ENCODE measurements at regions not wholly inside any gene's neighbourhood (a gene's known extent, or its start where the extent isn't known, plus 50 kb on each side); places are given as distances from the start of the nearest gene placed in this dataset.

DNA sequence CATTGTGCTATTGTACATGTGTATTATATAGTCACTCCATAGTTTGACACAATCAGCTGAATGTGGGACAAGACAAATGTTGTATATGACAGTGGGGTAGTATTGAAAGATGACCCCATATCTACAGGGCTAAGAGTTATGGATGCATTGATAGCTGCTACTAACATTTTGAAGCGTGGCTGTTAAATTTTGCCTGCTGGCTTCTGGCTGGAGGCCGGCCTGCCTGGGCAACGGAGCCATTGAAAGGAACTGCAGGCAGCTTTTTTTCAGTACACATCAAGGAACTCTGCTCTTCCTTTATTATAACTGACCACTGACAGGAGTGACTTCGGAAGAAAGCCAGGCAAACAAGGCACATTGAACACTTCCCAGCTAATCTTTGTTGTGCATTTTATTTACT, 76.1 kb upstream of the TMEM33 start:
- no peak for DNase-seq

DNA sequence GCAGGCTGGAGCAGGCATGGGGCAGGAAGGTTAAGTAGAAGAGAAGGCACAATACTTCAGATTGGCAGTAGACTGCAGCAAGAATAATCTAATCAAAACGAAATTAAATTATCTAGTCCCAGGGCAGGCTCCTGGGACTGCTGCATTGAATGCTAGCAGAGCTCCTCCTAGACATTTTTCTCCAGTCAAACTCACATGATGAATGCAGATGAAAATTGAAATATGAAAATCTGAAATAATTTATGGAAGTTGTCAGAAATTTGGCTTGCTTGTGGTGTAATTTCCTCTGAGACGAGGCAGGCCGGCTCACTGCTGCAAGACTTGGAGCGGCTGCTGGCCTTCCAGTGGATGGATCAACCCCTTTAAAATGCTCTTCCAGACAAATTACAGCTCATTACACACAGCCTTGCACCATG, 78.0 kb upstream of the TMEM33 start:
- no peak for DNase-seq

DNA sequence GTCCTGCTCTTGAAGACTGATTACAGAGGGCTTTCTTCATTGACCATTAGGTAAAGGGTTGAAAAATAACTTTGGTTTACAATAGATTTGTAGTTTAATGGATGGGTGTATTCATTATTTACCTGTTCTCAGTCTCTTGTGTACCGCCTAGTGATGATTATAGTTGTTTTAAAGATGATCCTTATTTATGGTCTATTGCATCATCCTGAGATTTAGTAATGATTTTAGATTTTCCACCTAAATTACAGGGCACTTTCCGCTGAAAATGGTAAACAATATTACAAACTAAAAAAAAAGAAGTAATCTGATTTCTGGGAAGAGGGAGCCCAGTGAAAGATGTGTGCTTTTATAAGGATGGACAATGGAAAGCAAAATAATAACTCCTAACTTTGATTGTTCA, 78.4 kb upstream of the TMEM33 start:
- no peak for DNase-seq

DNA sequence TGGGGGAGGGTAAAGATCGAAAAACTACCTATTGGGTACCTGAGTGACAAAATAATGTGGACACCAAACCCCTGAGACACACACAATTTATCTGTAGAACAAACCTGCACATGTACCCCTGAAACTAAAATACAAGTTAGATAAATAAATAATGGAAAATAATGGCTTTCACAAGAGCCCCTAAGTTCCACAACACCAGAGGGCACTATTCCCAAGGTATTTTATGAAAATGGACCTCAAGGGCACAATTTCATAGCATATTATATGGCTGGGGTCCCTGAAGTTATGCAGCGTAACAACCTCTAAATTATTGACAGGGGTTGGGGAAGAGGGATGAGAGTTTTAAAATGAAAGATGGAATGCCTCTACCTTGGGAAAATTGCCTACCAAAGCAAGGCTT, 81.3 kb upstream of the TMEM33 start:
- no peak for DNase-seq

DNA sequence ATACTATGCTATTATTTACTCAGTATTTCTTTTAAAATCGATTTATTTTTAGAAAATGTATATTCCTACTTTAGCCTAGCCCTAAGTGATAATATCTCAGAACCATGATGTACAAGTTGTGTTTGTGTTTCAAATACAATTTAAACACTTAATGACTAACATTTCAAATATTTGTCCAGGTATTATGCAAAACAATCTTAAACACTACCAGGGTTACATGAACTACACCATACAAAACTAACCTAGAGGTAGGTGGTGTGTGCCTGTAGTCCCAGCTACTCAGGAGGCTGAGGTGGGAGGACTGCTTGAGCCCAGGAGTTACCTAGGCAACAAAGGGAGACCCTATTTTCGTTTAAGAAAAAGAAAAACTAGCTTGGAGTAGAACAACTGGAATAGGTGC, 83.0 kb upstream of the TMEM33 start:
- DNase-seq: no peak

DNA sequence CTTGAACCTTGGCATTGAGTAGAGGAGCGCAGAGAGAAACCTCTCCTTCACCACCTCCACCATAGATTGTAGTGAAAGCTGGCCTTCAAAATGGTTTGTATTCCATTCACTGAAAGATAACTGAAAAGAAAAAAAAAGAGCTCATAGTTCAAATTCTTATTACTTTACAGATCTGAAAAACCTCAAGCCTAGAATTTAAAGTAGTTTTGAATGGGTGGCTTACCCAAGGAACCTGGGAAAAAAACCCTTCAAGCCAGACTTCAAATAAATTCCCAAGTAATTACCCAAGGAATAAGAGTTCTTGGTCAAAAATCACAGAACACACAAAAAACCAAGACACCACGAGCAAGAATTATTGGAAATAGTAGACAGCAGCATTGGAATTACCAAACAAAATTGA, 83.6 kb upstream of the TMEM33 start:
- DNase-seq: no peak

DNA sequence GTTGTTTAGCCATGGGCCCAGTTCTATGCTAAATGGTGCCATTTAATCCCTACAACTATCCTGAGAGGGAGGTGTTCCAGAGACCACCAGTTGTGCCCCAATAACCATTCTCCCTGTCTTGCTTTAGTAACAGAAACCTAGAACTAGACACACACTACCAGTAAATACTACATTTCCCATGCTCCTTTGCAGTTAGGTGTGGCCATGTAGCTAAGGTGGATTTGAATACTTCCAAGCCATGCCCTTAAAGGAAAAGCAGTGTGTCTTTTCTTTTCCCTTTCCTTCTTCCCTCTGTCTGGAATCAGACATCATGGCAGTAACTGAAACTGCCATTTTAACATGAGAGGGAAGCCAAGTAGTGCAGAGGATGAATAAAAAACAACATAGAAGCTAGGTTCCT, 90.9 kb upstream of the TMEM33 start:
- no peak for DNase-seq

DNA sequence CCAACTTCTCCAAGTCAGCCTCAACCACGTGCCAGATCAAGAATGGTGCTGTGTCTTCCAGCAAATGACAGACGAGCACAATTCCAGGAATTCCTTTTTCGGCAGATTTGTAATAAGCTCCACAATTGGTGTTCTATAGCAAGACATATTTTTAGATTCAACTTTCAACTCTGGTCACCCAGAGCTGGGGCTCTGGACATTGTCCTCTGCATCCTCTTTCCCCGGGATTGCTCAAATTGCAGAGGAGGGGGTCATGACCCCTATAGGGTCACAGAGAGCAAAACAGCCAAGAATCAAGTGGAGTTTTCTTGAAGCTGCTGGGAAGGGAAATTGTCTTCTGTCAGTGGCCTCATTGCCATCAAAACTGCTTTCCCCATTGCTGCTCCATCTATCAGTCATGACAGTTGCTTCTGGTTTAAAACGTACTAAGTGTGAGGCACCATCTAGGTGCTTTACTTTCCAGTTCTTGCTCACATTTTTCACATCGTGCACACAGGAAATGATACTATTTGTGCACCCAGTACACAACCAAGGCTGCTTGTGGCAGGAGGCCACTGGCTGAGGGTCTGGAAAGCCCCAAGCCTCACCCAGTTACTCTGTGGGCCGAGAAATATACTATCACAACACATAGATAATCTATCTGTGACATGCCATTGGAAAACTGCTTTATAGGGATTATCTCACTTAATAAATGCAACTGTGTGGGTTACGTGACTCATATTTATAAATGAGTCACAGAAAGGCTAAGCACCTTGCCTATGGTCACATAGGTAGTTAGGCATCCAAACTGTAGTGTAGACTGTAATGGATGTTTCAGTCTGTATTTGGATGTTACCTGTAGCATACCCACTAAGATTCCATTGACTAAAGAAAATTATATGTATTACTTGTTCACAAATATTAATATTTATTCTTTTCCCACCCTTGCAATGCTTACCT, 91.7 kb upstream of the PHOX2B start:
- peak in 1 of 2 experiments; percentile 25 for DNase-seq

DNA sequence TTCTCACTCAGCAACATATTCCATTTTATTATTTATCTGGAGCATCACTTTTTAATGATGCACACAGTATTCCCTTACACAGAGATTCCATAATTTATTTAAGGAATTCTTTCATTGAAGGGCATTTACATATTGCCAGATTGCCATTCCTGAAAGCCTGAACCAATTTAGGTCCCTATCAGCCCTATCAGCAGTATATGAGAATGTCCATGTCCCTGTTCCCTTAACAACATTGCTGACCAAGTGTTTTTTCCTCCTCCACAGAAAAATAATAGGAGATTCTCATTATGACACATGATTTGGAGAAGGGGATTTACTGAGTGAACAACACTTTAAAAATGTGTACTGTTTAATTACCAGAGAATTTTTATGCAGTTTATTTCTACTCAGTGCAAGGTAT, 90.1 kb upstream of the PHOX2B start:
- DNase-seq: no peak

DNA sequence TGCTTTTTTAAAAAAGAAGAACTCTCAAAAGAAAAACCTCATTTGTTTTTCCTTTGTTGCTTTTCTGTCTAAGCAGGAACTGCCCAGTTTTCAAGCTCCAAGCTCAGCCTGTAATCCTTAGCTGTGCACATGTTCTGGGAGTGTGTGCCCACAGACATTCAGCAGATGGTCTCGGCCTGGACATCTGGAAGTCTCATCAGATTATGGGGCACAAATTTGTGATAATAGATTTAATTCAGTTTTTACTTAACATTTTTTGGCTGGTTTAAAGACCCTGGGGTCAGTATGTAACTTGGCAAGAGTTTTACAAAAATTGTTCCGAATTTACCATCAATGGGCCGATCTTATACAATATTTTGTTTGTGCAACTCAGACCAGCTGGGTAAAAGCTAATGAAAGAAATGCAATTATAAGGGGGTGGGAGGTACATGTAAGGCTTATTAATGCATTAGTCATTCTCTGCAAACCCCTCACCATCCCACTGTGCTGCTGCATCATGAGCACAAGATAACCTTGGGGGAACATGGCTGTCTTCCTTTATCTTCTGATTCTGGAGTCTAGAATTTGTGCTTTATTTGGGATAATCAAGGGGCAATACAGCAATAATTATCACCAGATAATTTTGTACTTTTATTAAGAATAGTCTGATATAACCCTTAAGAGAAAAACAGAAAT, 86.9 kb upstream of the PHOX2B start:
- no peak for DNase-seq

DNA sequence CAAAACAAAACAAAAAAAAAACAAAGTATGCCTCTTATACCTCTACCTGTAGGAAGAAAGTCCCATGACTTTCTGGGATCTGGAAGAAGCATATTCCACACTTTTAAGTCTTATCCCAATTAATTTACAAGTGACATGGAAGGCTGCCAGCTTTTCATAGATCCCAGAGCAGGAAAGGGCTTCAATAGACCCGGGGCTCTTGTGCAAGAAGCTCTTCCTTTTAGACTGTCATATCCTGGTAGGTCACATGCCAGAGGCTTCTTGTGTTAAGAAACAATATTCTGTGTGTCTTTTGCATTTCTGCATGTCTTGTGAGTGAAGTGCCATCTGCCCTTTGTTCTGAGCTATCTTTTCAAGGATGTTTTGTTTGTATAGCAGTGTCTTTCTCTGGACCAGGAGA, 84.4 kb upstream of the PHOX2B start:
- DNase-seq: no peak

DNA sequence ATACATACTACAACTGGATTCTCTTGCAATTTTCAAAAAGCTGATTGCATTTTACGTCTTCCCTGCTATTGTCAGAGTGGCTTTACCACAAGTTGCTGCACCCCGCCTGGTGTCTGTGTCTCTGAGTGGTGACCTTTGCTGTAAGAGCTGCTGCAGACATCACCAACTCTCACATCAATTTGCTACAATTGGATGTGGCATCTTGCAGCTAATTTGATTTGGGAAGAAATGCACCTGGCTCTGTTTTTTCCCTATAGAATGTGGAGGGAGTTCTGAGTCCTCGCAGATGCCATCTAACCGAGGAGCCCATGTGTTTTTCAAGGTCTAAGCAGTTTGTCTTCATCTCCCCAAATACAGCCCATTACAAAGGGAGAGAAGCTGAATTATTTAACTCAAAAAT, 73.8 kb upstream of the PHOX2B start:
- no peak for DNase-seq

DNA sequence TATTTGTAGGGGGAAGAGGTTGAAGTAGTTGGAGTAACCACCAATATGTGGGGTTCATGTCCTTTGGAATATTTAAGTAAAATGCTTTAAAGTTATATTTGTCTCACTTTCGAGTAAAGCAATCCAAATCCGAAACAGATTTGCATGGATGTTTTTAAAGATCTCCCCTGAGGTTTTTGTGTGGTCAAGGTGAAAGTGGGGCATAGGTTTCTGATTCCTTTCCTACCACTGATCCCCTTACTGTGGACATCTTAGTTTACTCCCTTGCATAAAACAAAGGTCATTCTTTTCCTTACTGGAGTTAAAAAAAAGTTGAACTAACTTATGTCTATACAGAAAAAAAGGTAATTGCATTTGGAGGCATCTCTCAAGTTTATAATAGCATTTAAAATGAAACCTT, 71.9 kb upstream of the PHOX2B start:
- DNase-seq: no peak

DNA sequence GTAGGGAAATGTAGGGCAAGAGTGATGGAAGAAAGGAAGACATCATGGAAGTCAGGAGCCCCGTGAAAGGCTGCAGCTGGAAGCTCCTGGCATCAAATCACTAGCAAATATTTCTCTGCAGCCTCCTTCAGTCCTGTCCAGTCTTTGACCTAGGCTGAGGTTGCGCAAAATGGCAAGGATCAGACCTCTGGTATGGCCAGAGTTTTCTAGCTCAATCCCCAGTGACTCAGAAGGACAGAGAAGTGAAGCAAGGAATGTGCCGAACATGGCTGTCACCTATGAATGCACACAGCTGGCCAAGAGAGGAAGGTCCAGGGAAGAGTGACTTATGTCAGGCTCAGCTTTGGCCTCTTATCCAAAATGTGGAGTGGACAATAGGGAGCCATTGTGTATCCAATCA, 71.1 kb upstream of the PHOX2B start:
- DNase-seq: no peak

DNA sequence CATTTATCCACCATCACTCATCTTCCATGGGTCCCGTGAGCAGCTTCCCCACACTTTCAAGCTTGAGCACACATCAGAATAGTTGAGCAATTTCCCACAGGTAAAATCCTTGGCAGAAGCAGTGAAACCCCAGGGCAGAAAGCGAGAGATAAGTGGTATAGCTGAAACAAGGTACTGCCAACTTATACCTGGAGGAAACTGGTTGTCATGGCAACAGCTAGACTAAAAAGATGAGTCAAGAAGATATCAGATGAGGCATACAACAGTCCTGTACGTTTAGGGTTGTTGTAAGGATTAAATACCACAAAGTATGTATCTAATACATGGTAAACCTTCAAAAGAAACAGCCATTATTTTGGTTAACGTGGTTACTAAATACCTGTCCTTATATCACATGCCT, 66.9 kb upstream of the PHOX2B start:
- no peak for DNase-seq

DNA sequence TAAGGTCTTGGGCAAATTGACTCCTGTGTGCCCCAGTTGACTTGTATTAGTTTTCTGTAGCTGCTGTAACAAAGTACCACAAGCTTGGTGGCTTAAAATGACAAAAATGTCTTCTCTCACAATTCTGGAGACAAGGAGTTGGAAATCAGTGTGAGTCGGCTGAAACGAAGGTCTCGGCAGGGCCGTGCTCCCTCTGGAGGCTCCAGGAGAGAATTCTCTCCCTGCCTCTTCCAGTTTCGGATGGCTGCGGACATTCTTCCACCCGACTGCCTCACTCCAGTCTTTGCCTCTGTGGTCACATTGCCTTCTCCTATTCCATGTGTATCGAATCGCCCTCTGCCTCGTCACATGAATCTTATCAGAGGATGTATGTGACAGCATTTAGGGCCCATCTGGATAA, 66.0 kb upstream of the PHOX2B start:
- DNase-seq: no peak

DNA sequence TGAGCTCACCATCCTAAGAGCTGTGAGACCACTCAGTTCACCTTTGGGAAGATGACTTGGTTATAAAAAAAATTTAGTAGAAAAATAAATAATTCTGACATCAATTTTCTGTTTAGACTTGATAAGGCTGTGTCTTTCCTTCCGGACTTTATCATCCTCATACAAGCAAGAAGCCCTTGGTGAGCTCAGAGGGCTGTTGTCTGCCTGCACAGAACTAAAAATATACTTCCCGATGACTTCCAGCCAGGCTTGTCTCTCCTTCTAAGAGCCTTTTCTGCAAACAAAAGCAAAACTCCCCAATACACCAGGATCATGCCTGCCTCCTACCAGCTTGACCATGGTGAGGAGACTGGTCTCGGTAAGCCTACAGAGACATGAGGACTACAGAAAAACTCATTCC, 58.3 kb upstream of the PHOX2B start:
- DNase-seq: no peak

DNA sequence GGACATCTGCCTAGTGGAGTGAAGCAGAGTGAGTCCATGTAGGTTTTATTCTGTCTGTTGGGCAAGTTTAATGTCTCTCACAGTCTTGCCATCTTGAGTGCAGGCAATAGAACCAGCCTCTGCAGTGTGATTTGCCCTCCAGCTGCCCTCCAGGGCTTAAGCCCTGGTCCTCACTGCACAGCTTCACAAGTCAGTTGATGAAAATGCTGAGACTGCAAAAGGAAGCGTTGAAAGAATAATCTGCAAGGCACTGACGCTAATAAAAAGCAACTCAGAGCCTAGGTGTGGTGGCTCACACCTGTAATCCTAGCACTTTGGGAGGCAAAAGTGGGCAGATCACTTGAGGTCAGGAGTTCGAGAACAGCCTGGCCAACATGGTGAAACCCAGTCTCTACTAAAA, 54.1 kb upstream of the PHOX2B start:
- no peak for DNase-seq

DNA sequence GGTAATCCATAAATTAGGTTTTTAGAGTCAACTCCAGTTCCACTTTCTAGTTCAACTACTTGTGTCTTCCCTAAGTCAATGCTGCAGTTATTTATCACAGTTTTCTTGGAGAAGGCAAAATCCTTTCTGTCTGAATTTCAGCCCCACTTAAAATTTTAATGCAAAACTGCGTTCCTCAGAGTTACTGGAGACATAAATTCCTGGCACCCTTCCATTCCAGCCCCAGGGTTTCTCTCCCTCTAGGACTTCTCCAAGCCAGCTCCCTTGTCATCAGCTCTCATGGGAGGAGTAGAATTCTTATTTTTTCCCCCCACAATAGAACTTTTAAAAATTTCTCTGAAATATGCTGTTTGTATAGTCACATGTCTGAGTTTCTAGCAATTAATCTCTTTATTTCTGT, 50.6 kb upstream of the PHOX2B start:
- DNase-seq: no peak
